HG03103 (cell line): ENCODE measurements at regions not wholly inside any gene's neighbourhood (a gene's known extent, or its start where the extent isn't known, plus 50 kb on each side); places are given as distances from the start of the nearest gene placed in this dataset.
"Not testable (repeated sequence)": the region's sequence is repeated elsewhere in the genome, so short reads cannot be mapped to it uniquely, and the experiment has no call there.

Experiments used
- ATAC-seq: cut with Tn5 transposase; IDR thresholded peaks from one replicate; pipeline ENCODE4 v1.9.1; 2021; ENCODE audit warnings: low read depth; ENCODE audit not compliant: unreplicated experiment

DNA sequence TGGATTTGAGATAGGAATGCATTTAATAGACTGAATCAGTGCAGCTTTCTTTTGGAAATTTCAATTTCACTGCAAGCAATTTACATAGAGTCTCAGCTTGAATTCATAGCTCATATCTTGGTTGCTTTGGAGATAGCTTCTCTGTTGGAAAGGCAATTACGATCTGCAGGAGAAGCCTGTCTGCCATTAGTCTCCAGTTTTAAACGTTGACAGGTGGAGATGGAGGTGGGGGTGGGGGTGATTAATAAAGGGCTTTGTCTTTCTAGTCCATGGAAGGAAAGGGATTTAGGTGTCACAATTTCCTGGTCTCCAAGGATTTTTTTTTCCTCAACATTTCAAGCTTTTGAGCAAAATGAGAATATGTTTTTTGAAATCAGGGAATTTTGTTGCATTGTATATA, 184.7 kb downstream of the CARTPT start:
- ATAC-seq: no peak

DNA sequence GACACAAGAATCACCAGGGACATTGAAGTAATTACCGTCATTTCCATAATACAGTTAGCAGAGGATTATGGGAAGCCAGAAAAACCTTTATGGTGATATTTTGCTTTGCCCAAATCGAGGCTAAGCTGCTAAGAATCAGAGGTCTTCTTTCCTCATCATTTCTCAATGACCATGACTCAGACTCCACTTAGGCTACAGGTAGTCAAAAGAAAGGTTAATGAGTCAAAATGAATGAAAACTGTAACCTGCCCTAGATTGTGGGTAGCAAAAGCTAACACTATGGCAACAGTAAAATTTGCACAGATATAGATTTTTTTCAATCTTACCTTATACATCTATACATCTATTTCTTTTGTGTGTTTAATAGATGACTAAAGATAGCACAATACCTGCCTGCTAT, 185.8 kb downstream of the CARTPT start:
- no peak for ATAC-seq

DNA sequence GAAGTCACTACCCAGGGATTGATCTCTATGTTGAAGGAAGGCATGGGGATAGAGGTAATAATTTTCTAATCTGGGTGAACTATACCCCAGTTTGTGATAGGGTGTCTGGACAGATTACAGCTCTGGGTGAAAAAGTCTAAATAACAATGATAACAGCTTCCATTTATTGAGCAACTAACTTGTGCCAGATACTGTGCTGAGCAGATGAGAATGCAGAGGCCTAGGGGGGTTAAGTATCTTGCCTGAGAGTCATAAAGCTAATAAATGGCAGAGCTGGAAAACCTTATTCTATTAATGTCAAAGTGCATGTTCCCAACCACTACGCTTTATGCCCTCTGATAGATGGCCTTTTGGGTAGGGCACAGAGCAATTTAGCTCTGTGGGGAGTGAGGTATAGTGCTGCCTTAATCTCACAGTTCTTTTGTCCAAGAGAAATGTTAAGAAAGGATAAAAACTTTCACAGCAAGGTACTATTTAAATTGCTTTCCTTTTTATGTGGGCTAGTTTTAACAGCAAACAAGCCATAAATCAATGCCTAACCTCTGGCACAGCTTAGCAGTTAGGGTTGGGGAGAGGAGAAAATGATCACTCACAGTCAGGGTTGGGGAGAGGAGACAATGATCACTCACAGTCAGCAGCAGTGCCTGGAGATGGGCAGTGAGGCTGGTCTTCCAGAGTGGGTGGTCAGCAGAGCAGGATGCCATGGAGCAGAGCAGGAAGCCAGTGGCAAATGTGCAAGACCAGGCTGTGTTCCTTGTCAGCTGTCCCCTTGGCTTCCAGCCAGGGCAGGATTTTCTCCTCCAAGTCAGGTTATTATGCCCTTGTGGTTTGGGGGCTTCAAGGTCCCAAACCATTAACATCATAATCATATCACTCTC, 187.0 kb downstream of the CARTPT start:
- ATAC-seq: no peak

DNA sequence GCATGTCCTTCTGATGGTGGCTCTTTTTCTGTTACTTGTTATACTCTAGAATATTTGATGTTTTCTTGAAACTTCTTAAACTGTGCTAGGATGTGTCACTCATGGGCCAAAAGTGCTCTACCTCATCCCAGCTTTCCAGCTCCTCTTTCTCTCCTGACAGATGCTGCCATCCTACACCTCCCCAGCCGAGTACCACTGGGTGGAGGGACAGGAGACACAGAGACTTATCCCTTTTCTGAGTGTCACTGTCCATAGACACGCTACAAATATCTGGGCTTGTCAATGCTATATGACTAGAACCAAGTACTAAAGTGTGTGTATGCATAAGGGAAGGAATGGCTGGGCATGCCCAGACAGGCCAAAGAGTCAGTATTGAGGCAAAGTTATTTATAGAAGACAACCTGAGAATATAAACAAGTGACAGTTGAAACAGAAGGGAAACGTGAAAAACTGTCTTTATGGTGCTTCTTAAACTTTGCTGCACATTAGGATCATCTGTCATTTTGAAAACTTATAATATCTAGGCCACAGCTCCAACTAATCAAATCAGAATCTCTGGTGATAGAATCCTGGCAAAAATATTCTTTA, 188.0 kb downstream of the CARTPT start:
- no peak for ATAC-seq

DNA sequence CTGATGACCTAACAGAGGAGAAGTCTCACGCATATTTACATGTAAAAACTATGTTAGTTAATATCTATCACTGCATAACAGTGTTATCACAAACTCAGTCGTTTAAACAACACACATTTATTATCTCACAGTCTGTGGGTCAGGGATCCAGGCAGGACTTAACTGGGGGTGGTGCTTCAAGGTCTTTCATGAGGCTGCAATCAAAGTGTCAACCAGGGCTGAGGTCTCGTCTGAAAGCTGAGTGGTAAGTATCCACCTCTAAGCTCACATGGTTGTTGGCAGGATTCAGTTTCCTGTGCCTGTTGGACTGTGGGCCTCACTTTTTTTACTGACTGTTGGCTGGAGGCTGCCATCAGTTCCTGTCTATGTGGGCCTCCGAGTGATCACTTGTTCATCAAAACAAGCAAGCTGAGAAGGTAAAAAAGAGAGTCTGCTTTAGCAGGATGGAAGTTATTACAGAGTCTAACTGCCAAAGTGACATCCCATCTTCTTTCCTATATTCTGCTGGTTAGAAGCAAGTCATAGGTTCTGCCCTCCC, 188.6 kb downstream of the CARTPT start:
- ATAC-seq: no peak

DNA sequence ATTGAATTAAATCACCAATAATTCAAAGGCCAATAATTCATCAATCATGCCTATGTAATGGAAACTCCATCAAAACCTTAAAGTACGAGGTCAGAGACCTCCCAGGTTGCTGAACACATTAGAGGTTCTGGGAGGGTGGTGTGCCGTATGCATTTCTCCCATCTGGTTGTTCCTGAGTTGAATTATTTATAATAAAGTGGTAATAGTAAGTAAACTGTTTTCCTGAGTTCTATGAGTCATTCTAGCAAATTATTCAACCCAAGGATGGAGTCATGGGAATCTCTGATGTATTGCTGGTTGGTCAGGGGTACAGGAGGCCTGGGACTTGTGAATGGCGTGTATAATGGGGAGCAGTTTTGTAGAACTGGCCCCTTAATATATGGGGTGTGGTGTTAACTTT, 191.7 kb downstream of the CARTPT start:
- no peak for ATAC-seq

DNA sequence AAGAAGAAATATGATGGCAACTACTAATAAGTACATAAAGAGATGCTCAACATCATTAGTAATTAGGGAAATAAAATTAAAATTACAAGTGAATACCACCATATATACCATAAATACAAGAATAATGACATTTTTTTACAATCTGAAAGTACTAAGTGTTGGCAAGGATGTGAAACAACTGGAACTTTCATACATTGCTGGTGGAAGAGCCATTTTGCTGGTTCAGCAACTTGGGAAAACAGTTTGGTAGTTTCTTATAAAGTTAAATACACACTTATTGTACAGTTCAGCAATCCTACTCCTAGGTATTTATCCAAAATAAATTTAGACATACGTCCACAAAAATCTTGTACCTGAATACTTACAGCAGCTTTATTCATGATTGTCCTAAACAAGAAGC, 192.9 kb downstream of the CARTPT start:
- no peak for ATAC-seq

DNA sequence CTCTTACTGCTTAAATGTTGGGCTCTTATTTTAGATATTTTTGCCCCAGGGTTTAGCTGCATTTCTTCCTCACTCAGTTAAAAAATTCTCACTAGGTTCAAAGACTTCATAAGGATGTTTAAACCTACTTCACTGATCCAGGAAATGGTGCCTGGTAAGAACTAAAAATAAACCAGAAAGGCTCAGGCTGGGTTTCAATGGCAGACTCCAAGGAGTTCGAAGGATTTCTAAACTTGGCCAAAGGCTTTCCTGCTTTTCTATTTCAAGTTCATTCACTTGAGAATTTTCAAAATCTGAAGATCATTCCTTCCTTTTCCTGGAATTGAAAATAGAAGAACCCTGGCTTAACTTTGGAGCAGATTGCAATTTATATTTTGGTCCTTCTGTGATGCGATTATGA, 193.0 kb upstream of the MAP1B start:
- no peak for ATAC-seq

DNA sequence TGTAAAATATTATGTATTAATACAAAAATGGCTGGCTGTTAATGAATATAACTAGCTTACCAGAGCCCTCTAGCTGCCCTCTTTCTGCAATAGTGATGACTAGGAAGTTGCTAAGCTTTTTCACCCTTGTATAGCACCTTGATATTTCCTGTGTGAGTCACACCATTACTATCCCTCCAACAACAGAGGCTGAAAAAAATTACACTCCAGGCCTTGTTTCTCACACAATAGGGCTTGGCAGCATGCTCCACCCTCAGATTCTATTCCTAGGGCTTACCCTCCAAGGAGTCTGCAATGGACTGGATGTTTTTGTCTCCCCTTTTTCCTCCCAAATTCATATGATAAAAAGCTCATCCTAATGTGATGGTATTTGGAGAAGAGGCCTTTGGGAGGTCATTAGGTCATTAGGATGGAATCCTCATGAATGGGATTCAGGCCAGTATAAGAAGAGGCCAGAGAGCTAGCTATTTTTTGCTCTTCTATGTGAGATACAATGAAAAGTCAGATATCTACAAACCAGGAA, 184.6 kb upstream of the MAP1B start:
- no peak for ATAC-seq

DNA sequence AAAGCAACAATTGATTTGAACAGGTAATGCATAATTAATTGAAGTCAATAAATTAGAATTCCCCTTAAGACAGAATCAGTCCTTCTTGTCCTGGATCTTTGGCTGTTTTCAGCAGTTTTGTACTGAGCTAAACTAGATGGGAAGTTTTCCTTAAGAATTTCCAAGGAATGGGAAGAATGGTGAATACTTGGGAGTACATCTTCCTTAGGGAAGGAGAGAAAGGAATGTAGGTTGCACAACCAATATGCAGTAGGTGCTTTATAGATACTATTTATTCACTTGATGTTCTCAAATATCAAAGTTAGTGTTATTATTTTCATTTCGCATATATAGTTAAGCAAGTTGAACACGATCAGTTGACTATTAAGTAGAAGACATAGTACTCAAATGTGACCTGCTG, 183.5 kb upstream of the MAP1B start:
- no peak for ATAC-seq

DNA sequence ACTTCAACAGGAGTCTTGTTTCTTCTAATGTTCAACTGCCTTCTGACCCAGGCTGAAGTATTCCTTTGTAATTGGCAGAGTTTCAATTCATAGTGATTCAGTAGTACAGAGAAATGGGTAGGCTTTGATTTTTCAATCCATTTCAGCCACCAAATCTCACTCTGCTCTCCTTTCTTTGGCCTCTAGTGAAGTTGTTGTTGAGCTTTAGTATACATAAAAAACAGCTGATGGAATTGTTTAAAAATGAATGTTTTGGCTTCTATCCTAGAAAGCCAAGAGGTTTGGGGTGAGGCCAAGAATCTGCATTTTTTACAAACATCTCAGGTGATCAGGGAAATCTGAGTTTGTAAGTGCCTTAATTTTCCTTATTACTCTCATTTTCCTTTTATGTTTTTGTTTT, 182.9 kb upstream of the MAP1B start:
- ATAC-seq: no peak

DNA sequence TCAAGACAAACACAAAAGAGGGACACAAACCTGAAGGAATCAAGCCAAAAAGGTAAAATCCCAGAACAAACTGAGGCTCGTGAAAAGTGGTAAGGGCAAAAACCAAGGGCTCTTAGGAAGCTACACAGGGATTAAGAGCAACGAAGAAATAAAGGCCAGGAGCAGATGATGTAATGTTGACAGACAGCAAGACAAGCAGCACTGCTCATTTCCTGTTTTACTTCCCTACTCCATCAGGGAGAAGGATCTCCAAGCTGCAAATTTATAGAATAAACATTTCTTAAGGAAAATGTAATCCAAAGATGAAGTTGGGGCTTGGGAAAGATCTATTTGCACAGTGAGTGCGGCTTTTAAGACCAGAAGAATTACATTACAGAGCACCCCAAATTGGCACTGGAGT, 182.3 kb upstream of the MAP1B start:
- no peak for ATAC-seq

DNA sequence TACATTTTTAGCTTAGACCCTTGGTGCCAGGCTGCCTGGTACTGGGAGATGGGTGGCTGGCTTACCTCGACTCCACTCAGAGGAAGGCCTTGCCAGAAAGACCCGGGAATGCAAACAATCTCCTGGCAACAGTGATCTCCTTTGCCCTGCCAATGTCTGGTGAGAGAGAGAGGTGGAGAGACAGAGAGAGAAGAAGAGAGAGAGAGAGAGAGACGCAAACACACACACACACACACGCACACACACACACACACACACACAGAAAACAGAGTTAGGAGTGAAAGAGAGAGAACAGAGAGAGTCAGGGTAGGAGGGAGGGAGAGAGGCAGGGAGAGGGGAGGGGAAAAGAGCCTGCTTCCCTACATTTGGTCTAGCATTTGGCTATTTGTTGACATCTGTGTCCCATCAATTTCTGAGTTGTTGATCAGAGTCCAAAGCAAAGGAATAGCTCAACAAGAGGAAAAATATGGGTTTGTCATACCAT, 181.6 kb upstream of the MAP1B start:
- ATAC-seq: no peak

DNA sequence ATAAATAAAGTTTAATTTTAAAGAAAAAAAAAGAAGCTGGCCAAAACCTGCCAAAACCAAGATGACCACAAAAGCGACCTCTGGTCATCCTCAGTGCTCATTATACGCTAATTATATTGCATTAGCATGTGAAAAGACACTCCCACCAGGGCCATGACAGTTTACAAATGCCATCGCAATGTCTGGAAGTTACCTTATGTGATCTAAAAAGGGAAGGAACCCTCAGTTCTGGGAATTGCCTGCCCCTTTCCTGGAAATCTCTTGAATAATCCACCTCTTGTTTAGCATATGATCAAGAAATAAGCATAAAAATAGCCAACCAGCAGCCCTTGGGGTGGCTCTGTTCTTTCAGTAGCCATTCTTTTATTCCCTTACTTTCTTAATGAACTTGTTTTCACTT, 178.3 kb upstream of the MAP1B start:
- no peak for ATAC-seq

DNA sequence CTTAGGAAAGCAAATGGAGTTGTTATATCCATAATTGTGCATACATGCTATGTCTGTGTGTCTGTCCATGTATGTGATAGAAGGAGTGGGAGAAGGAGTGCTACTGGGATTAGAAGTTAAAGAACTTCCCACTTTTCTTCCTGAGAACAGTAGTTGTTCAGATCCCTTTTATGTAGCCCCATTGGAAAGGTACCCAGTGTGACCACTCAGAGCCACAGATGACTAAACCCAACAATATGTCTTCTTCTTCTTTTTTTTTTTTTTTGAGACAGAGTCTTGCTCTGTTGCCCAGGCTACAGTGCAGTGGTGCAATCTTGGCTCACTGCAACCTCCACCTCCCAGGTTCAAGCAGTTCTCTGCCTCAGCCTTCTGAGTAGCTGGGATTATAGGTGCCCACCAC, 176.7 kb upstream of the MAP1B start:
- ATAC-seq: not testable (repeated sequence)

DNA sequence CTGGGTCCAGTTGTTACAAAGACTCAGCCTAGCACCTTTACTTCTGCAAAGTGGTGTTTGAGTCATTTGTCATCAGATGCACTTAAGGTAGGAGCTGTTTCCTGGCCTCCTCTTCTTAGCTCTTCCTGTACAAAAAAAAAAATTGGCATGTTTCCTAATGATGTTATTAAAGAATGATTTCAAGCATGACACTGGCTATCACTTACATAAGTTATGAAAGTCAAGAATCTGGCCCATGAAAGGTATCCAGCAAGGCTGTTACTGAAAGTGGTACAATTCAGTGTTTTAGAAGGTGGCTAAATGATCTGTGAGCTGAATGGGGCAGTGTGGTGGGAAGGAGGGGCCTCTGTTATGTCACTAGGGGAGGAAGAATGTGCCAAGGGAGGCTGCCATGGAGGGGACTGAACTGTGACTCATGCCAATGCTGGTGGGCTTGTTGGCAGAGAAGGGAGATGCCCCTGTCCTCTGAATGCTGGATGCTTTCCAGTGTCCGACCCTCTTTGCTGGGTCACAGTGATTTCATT, 175.1 kb upstream of the MAP1B start:
- no peak for ATAC-seq

DNA sequence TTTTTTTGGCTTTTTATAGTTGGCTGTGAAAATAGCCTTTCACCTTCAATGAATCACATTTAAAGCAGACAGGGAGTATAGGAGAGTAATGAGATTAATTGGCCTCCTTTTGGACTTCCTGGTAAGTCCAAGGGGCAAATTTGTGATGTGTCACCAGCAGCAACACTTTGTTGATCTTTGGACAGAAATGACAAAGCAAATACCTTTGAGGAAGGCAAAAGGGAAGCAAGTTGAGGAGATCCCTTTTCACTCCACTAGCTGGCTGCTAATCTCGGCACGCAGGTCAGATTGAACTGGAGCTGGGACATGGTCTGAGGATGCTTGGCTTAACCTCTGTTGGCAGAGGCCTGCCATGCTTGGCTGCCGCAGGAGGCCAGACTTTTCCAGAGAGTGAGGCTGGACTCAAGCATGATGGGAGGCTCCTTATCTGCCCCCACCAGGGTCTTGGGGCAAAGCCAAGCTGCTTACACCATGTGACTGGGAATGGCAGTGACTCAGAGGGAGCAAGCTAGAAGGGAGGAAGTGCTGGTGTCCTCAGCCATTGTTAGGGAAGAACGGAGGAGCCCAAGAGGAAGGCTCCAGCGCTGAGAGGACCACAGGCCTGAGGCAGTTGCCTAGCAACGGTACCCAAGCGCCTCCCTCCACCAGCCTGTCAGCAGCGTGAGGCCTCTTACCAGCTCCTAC, 174.5 kb upstream of the MAP1B start:
- ATAC-seq: no peak

DNA sequence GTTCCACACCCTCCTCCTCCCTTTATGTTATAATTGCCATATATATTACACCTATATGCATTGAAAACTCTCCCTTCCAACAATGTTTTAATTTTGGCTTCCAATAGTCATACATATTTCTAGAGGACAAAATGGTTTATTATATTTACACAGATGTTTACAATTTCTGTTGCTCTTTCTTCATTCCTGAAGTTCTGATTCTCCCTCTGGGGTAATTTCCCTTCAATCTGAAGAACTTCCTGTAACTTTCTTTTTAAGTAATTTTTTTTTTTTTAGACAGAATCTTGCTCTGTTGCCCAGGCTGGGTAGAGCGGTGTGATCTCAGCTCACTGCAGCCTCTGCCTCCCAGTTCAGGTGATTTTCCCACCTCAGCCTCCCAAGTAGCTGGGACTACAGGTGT, 173.0 kb upstream of the MAP1B start:
- no peak for ATAC-seq

DNA sequence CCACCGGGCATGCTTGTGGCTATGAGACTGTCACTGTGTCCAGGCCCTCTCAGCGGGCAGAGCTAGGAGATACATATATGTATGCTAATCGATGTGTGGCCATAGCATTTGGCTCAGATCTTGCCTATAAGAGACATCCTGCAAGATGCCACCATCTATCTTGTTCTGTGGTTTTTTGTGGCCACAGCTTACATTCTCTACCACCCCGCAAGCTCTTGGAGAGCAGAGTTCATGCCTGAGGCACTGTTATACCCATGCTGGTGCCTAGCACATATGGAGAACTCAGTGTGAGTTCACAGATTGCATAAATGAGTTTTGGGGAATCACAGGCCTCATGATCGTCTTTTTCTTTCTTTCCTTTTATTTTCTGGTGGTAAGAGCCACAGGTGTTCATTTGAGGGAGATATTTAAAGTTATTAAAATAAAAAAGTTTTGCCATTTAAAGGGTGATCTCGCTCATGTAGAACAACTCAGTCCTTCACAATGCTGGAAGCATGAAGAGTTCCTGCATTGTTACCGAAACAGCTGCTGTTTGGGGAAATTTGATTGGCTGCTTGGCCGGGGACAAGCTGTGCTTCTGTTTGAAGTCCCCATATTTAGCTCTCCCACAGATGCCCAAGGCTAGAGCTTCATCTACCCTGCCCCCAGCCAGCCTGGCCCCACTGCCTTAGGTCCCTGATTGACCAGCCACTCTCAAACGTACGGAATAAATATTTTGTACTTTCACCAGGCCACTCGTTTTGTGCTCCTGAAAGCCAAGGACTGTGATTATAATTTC, 169.2 kb upstream of the MAP1B start:
- ATAC-seq: no peak

DNA sequence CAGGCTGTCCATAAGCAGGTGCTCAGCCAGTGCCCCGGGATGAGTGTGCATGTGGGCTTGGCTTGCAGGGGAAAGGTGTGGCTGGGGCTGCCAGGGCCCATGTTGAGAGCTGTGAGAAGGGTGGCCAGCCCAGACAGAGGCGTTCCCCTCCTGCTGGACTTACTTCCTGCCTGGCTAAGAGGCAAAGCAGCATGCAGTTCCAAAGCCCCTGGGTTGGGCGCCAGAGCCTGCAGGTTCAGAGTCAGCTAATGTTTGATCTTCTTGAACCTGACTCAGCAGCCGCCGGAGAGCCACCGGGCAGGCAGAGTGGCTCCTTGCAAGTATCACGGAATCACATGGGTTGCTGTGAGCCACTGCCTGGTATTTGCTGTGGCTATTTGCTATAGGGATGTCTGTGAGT, 168.4 kb upstream of the MAP1B start:
- no peak for ATAC-seq
